ENCODE measurements at regions not wholly inside any gene's neighbourhood (a gene's known extent, or its start where the extent isn't known, plus 50 kb on each side); places are given as distances from the start of the nearest gene placed in this dataset.

GRCh38 chr12:92012691-92013090 is 133.0 kb downstream of the BTG1 start:
- TF ChIP-seq CTCF (IDR thresholded peaks at IDR 0.05; ENCODE audit: poor library complexity) (no peak), EZH2 (IDR thresholded peaks at IDR 0.05; ENCODE audit: borderline replicate concordance) (no peak)

Measured in hepatocyte (in vitro differentiated cells).